ENCODE measurements at regions not wholly inside any gene's neighbourhood (a gene's known extent, or its start where the extent isn't known, plus 50 kb on each side); places are given as distances from the start of the nearest gene placed in this dataset.

DNA sequence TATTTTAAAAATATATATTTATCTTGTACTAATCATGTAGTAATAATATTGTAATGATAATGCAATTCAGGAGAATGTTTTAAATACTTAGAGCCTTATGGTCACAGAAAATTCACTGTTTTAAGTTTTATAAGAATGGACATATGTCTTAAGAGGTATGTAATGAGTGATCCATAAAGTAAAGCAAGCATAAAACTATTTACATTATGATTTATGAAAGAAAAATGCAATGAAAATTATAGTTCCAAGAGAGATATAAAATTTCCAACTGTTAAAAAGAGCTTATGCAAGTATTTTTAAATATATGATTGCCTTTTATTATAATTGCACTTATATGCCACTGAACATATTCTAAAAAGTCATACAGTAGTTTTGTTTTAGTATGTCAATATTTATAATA lies 157.5 kb upstream of the TARS1 start:
- POLR2A ChIA-PET = interaction anchor here (0.7 kb wide), 1 partner anchor 234 kb away, joined by 4 read pairs; no protein-coding TSS in a partner anchor
- DNase-seq (ENCODE audit: low read depth in 1 of 2, low spot score in 1 of 2) (no peak), FAIRE-seq (no peak), ATAC-seq (no peak)
- TF ChIP-seq HDAC2 (IDR thresholded peaks at IDR 0.05) (no peak), ZC3H11A (IDR thresholded peaks at IDR 0.05) (no peak)
- Histone ChIP-seq H3K9me3 (no peaks in the 10 kb centered on the region), H3K4me1 (peaks cover 6% of the 10 kb centered on the region; the same call in 1 of the 3 replicates), H3K4me3 (no peak overlapping the region), H3K27ac (no peak overlapping the region), H3K4me2 (peak overlapping the region; percentile 8; the same call in 1 of the 3 replicates)
- CTCF ChIA-PET = interaction anchor here (2.0 kb wide), 1 partner anchor 16 kb away, joined by 4 read pairs; no protein-coding TSS in a partner anchor

DNA sequence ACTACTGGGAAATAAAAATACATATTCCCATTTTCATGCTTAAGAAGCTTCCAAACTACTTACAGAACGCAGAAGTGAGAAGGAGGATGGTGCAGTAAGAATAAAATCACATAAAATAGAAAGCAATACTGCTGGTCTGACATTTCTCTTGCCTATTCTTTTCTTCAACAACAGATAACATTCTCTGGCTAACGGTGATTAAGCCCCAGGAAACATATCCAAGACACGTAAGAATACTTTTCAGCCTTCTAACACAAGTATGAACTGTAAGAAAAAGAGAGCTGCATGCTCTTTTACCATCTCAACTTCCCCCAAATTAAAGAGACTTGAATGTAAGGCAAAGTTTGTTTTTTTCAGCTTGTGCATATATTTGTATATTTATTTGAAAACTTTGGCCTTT lies 156.1 kb upstream of the TARS1 start:
- ChIA-PET CTCF (interaction anchor here (1.0 kb wide), 4 partner anchors 12 to 956 kb away, joined by 3 to 6 read pairs (median 3); no protein-coding TSS in a partner anchor), POLR2A (interaction anchor here (0.6 kb wide), 1 partner anchor 574 kb away, joined by 5 read pairs; the partner anchor contains the start of gene NPR3)
- WGBS (ENCODE audit: missing lambda C conversion rate) = 76% methylated on average over 3 of the region's 3 CpGs
- TF ChIP-seq CHD2 (IDR thresholded peaks at IDR 0.05; ENCODE audit: low read length, partially characterized antibody) (no peak), NPAS2 (CRISPR knock-in tag; IDR thresholded peaks at IDR 0.05; ENCODE audit: borderline replicate concordance) (no peak), FOSL2 (IDR thresholded peaks at IDR 0.05) (no peak), FOSL2 (CRISPR knock-in tag; IDR thresholded peaks at IDR 0.05) (no peak), FOSB (CRISPR knock-in tag; IDR thresholded peaks at IDR 0.05) (no peak), HEYL (CRISPR knock-in tag; IDR thresholded peaks at IDR 0.05) (no peak), ESRRA (IDR thresholded peaks at IDR 0.05; ENCODE audit: borderline replicate concordance, low read length) (no peak), CBX8 (IDR thresholded peaks at IDR 0.05) (no peak), BHLHE40 (IDR thresholded peaks at IDR 0.05; ENCODE audit: low read depth, low read length) (no peak), FOXS1 (CRISPR knock-in tag; IDR thresholded peaks at IDR 0.05) (no peak), KDM5A (IDR thresholded peaks at IDR 0.05) (no peak), SREBF2 (IDR thresholded peaks at IDR 0.05) (no peak)
- TF ChIP-seq, protein P1, sequence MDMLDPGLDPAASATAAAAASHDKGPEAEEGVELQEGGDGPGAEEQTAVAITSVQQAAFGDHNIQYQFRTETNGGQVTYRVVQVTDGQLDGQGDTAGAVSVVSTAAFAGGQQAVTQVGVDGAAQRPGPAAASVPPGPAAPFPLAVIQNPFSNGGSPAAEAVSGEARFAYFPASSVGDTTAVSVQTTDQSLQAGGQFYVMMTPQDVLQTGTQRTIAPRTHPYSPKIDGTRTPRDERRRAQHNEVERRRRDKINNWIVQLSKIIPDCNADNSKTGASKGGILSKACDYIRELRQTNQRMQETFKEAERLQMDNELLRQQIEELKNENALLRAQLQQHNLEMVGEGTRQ (IDR thresholded peaks at IDR 0.05) = no peak
- no peak overlapping the region for H3K4me2 ChIP-seq
- H3K4me1 ChIP-seq = peaks cover 6% of the 10 kb centered on the region; the same call in 1 of the 3 replicates
- FAIRE-seq = no peak
- no peak for ATAC-seq
- H3K9me3 ChIP-seq = no peaks in the 10 kb centered on the region
- no peak for DNase-seq (ENCODE audit: low read depth in 1 of 2, low spot score in 1 of 2)
- no peak overlapping the region for H3K27ac ChIP-seq
- H3K4me3 ChIP-seq = no peak overlapping the region

DNA sequence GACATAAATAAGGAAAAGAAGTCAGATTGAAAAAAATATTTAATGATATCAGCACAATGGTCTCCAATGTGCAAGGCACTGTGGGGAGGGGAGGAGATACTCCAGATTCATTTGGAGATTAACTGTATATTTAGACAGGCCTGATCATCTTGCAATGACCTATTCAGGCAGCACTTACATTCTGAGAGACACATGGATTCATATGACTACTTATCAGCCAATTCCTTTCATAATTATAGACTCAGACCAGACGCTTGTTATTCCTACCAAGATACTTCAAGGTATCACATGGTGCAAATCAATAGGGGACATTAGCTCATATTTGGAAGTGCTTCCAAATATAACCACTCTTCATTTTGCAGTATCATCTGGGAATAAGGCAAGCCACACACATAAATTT lies 153.5 kb upstream of the TARS1 start:
- WGBS (ENCODE audit: missing lambda C conversion rate) = 85% methylated on average over 1 of the region's 1 CpG
- no peak for TF ChIP-seq RAD21 (conservative IDR thresholded peaks at IDR 0.05 in 1 of 2, IDR thresholded peaks at IDR 0.05 in 1 of 2)
- TF ChIP-seq RARB (CRISPR knock-in tag; IDR thresholded peaks at IDR 0.05) = no peak
- TF ChIP-seq, protein P2, sequence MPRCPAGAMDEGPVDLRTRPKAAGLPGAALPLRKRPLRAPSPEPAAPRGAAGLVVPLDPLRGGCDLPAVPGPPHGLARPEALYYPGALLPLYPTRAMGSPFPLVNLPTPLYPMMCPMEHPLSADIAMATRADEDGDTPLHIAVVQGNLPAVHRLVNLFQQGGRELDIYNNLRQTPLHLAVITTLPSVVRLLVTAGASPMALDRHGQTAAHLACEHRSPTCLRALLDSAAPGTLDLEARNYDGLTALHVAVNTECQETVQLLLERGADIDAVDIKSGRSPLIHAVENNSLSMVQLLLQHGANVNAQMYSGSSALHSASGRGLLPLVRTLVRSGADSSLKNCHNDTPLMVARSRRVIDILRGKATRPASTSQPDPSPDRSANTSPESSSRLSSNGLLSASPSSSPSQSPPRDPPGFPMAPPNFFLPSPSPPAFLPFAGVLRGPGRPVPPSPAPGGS (IDR thresholded peaks at IDR 0.05) = no peak
- TF ChIP-seq MAFK (IDR thresholded peaks at IDR 0.05; ENCODE audit: partially characterized antibody) = no peak
- no peak for TF ChIP-seq RFX5 (IDR thresholded peaks at IDR 0.05)
- TF ChIP-seq CHD2 (IDR thresholded peaks at IDR 0.05; ENCODE audit: low read length, partially characterized antibody) = no peak
- no peak for TF ChIP-seq POLR2AphosphoS2 (conservative IDR thresholded peaks at IDR 0.05; ENCODE audit: low read length)
- TF ChIP-seq FOSL2 (IDR thresholded peaks at IDR 0.05) = no peak
- TF ChIP-seq FOSL2 (CRISPR knock-in tag; IDR thresholded peaks at IDR 0.05) = no peak
- TF ChIP-seq HOXA7 (CRISPR knock-in tag; IDR thresholded peaks at IDR 0.05) = no peak
- TF ChIP-seq NR3C1 (IDR thresholded peaks at IDR 0.05) = no peak
- TF ChIP-seq ZC3H11A (IDR thresholded peaks at IDR 0.05) = no peak
- no peak for TF ChIP-seq NFE2L2 (conservative IDR thresholded peaks at IDR 0.05; ENCODE audit: low read length)
- no peak for TF ChIP-seq TP53 (CRISPR knock-in tag; IDR thresholded peaks at IDR 0.05)
- TF ChIP-seq MAZ (IDR thresholded peaks at IDR 0.05; ENCODE audit: borderline replicate concordance, low read depth, low read length) = no peak
- TF ChIP-seq, protein P1 (IDR thresholded peaks at IDR 0.05) = no peak
- no peak for TF ChIP-seq NPAS2 (CRISPR knock-in tag; IDR thresholded peaks at IDR 0.05; ENCODE audit: borderline replicate concordance)
- TF ChIP-seq PHF8 (IDR thresholded peaks at IDR 0.05; ENCODE audit: borderline replicate concordance, low read depth) = no peak
- no peak for TF ChIP-seq MYC (IDR thresholded peaks at IDR 0.05; ENCODE audit: borderline replicate concordance, low read length)
- H3K27ac ChIP-seq = no peak overlapping the region
- H3K9me3 ChIP-seq = 0 out of 3 replicates have a peak, but pooled peaks cover 3% of the 10 kb centered on the region
- CTCF ChIA-PET = no interaction called here
- DNase-seq (ENCODE audit: low read depth in 1 of 2, low spot score in 1 of 2) = no peak
- POLR2A ChIA-PET = no interaction called here
- no peak for ATAC-seq
- FAIRE-seq = no peak
- no peak overlapping the region for H3K4me2 ChIP-seq
- peaks cover 6% of the 10 kb centered on the region; the same call in 1 of the 3 replicates for H3K4me1 ChIP-seq
- no peak overlapping the region for H3K4me3 ChIP-seq

Measured in A549 (cell line).